T-cell (primary cell): ENCODE measurements at regions not wholly inside any gene's neighbourhood (a gene's known extent, or its start where the extent isn't known, plus 50 kb on each side); places are given as distances from the start of the nearest gene placed in this dataset.

Experiments
- ATAC-seq, 4 experiments: fragments of 200-7000 bp in 3 of 4; fragments of 150-1000 bp in 1 of 4; cut with Tn5 transposase; replicated peaks in 1 of 4; 1 replicate in 3 of 4; 2 replicates in 1 of 4; pipeline ENCODE4 v1.10.0; 2021; ENCODE audit warnings: moderate library complexity in 3 of 4, mild to moderate bottlenecking in 2 of 4, moderate number of reproducible peaks in 1 of 4
- CTCF ChIA-PET, 2 donors: fragments of 300-600 bp; sonication (Branson Sonifier 250); formaldehyde crosslinking; loops; one replicate each; lab custom pipeline; 2022; ENCODE audit warnings: antibody characterized with exemption in 2 of 2; lab: Charles Lee
- POLR2A ChIA-PET, 2 donors: fragments of 300-600 bp; sonication (Branson Sonifier 250); formaldehyde crosslinking; loops; one replicate each; lab custom pipeline; 2022; ENCODE audit warnings: antibody characterized with exemption in 2 of 2; lab: Charles Lee
- DNase-seq, 35 experiments: peaks; one replicate each; pipeline versions ENCODE4 v3.0.0 to v3.0.0-alpha.2; 2013 to 2023
- H3K27ac ChIP-seq: one replicate; pipeline ENCODE4 v1.5.1; 2013; ENCODE audit warnings: low read length
- H3K27me3 ChIP-seq, 2 experiments: replicated peaks in 1 of 2; 1 replicate in 1 of 2; 2 replicates in 1 of 2; pipeline versions ENCODE4 v1.6.1 to v1.7.0; 2013; ENCODE audit warnings: low read length in 1 of 2, mixed read lengths in 1 of 2; ENCODE audit not compliant: control insufficient read depth in 2 of 2, insufficient read depth in 2 of 2; ENCODE audit errors: extremely low read depth in 1 of 2
- H3K36me3 ChIP-seq, 2 donors: 1 replicate in 1 of 2; 2 replicates in 1 of 2; pipeline versions ENCODE4 v1.6.1 to v1.7.0; 2013; ENCODE audit warnings: low read length in 1 of 2; ENCODE audit not compliant: control insufficient read depth in 2 of 2, insufficient read depth in 1 of 2; ENCODE audit errors: extremely low read depth in 1 of 2
- H3K4me1 ChIP-seq, 2 experiments: 1 replicate in 1 of 2; 2 replicates in 1 of 2; pipeline versions ENCODE4 v1.6.1 to v1.7.0; 2013; ENCODE audit warnings: low read length in 2 of 2, mixed read lengths in 1 of 2; ENCODE audit not compliant: insufficient read depth in 2 of 2, control insufficient read depth in 1 of 2; ENCODE audit errors: extremely low read depth in 1 of 2
- H3K4me3 ChIP-seq, 2 donors: 1 replicate in 1 of 2; 2 replicates in 1 of 2; pipeline versions ENCODE4 v1.5.1 to v1.7.0; 2013; ENCODE audit warnings: mild to moderate bottlenecking in 2 of 2, low read length in 1 of 2, moderate library complexity in 1 of 2; ENCODE audit not compliant: control insufficient read depth in 1 of 2; ENCODE audit errors: extremely low read depth in 1 of 2
- H3K9me3 ChIP-seq: 2 replicates; pipeline ENCODE4 v1.7.0; 2013
- H3K27ac Mint-ChIP-seq, 2 donors: one replicate each; pipeline ENCODE4 v1.8.0; 2020 to 2021; ENCODE audit warnings: mild to moderate bottlenecking in 2 of 2, mixed read lengths in 2 of 2
- H3K27me3 Mint-ChIP-seq, 2 donors: one replicate each; pipeline ENCODE4 v1.8.0; 2021 to 2022; ENCODE audit warnings: mixed read lengths in 2 of 2
- H3K36me3 Mint-ChIP-seq: one replicate; pipeline ENCODE4 v1.8.0; 2021; ENCODE audit warnings: mixed read lengths
- H3K4me1 Mint-ChIP-seq, 3 donors: one replicate each; pipeline ENCODE4 v1.8.0; 2020 to 2022; ENCODE audit warnings: mixed read lengths in 3 of 3, mild to moderate bottlenecking in 1 of 3
- H3K4me3 Mint-ChIP-seq, 3 donors: one replicate each; pipeline ENCODE4 v1.8.0; 2020 to 2022; ENCODE audit warnings: mild to moderate bottlenecking in 3 of 3, mixed read lengths in 3 of 3, moderate library complexity in 3 of 3
- H3K9me3 Mint-ChIP-seq, 3 donors: one replicate each; pipeline ENCODE4 v1.8.0; 2020 to 2022; ENCODE audit warnings: mixed read lengths in 3 of 3
- WGBS: methylation state at CpG from one replicate; pipeline ENCODE4 v1.1.5; 2013; ENCODE audit warnings: missing lambda C conversion rate; ENCODE audit not compliant: insufficient coverage; 5-methylcytosine and 5-hydroxymethylcytosine counted together

- CTCF ChIA-PET: no interaction called here
- H3K4me3 ChIP-seq: no peak overlapping the region
- no peaks in the 10 kb centered on the region for H3K27me3 ChIP-seq
- Mint-ChIP-seq H3K9me3 (peaks cover 0 to 9% (median 8%) of the 10 kb centered on the region in 3 donors), H3K4me1 (no peaks in the 10 kb centered on the region), H3K4me3 (no peak overlapping the region), H3K27ac (no peak overlapping the region), H3K27me3 (no peaks in the 10 kb centered on the region), H3K36me3 (no peaks in the 10 kb centered on the region)
- no peaks in the 10 kb centered on the region for H3K4me1 ChIP-seq
- H3K36me3 ChIP-seq: no peaks in the 10 kb centered on the region
- DNase-seq (no peak), ATAC-seq (no peak)
- H3K9me3 ChIP-seq: no peaks in the 10 kb centered on the region
- 89% methylated on average over 22 of the region's 30 CpGs for WGBS
- H3K27ac ChIP-seq: no peak overlapping the region
- POLR2A ChIA-PET: no interaction called here
Measured at GRCh38 chr6:65999288-65999791, 292.3 kb upstream of the EYS start.

DNA sequence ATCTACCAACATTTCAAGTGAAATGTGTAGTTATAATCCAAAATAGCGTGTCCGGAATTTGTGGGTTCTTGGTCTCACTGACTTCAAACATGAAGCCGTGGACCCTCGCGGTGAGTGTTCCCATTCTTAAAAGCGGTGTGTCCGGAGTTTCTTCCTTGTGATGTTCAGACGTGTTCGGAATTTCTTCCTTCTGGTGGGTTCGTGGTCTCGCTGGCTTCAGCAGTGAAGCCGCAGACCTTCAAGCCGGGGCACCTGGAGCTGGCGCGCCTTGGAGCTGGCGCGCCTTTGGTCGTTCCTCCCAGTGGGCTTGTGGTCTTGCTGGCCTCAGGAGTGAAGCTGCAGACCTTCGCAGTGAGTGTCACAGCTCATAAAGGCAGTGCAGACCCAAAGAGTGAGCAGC is 291.5 kb upstream of the EYS start:
- Histone ChIP-seq H3K9me3 (no peaks in the 10 kb centered on the region), H3K4me1 (no peaks in the 10 kb centered on the region), H3K27ac (no peak overlapping the region), H3K36me3 (no peaks in the 10 kb centered on the region), H3K27me3 (no peaks in the 10 kb centered on the region), H3K4me3 (no peak overlapping the region)
- ChIA-PET POLR2A (no interaction called here), CTCF (no interaction called here)
- Mint-ChIP-seq H3K4me3 (no peak overlapping the region), H3K27me3 (no peaks in the 10 kb centered on the region), H3K4me1 (no peaks in the 10 kb centered on the region), H3K27ac (no peak overlapping the region), H3K9me3 (peaks cover 0 to 9% (median 7%) of the 10 kb centered on the region in 3 donors), H3K36me3 (no peaks in the 10 kb centered on the region)
- WGBS: 96% methylated on average over 18 of the region's 19 CpGs
- ATAC-seq (no peak), DNase-seq (no peak)

DNA sequence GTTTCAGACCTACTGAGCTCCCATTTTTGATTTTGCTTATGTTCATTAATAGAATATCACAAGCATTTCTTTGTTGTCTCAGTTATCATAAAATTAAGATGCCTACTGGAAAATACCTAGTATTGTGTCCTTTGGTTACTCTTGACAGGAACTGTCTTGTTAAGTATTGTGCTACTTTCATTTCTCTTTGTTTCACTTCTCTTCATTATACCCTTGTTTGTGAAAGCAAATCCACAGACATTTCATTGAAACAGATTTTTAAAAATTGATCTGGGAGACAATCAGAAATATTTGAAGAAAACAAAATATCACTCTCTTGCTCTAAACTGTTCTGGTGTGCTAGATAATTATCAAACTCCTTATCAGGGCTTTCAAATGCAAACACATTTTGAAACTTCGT is 290.5 kb upstream of the EYS start:
- CTCF ChIA-PET: no interaction called here
- Mint-ChIP-seq H3K4me1 (no peaks in the 10 kb centered on the region), H3K4me3 (no peak overlapping the region), H3K9me3 (peaks cover 0 to 6% (median 5%) of the 10 kb centered on the region in 3 donors), H3K36me3 (no peaks in the 10 kb centered on the region), H3K27ac (no peak overlapping the region), H3K27me3 (no peaks in the 10 kb centered on the region)
- POLR2A ChIA-PET: no interaction called here
- Histone ChIP-seq H3K27ac (no peak overlapping the region), H3K9me3 (no peaks in the 10 kb centered on the region), H3K27me3 (no peaks in the 10 kb centered on the region), H3K36me3 (no peaks in the 10 kb centered on the region), H3K4me1 (no peaks in the 10 kb centered on the region), H3K4me3 (no peak overlapping the region)
- no CpG with 5 or more reads among the region's 1 CpG for WGBS
- DNase-seq: no peak
- no peak for ATAC-seq

DNA sequence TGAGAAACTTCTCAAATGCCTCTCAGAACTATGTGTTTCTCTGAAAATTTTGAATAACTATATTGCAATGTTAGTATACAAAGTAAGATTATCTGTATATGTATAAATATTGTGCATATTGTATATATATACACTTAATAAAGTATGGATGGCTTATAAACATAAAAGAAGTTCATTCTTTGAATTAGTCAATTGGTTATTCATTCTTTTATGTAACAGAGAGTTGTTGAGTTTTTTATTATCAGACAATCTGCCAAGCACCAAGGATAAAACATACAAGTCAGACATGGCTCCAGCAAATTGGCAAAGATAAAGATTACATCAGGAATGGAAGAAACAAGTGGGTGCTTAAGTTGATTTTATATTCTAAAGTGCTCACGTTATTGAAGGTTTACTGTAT is 289.1 kb upstream of the EYS start:
- H3K36me3 Mint-ChIP-seq: no peaks in the 10 kb centered on the region
- Histone ChIP-seq H3K27ac (no peak overlapping the region), H3K4me1 (no peaks in the 10 kb centered on the region), H3K27me3 (no peaks in the 10 kb centered on the region), H3K9me3 (no peaks in the 10 kb centered on the region), H3K36me3 (no peaks in the 10 kb centered on the region), H3K4me3 (no peak overlapping the region)
- H3K4me3 Mint-ChIP-seq: no peak overlapping the region
- peaks cover 0 to 12% (median 3%) of the 10 kb centered on the region in 3 donors for H3K9me3 Mint-ChIP-seq
- ChIA-PET CTCF (no interaction called here), POLR2A (no interaction called here)
- H3K27ac Mint-ChIP-seq: no peak overlapping the region
- no CpG with 5 or more reads among the region's 1 CpG for WGBS
- no peak for DNase-seq
- ATAC-seq: no peak
- H3K27me3 Mint-ChIP-seq: no peaks in the 10 kb centered on the region
- H3K4me1 Mint-ChIP-seq: no peaks in the 10 kb centered on the region

DNA sequence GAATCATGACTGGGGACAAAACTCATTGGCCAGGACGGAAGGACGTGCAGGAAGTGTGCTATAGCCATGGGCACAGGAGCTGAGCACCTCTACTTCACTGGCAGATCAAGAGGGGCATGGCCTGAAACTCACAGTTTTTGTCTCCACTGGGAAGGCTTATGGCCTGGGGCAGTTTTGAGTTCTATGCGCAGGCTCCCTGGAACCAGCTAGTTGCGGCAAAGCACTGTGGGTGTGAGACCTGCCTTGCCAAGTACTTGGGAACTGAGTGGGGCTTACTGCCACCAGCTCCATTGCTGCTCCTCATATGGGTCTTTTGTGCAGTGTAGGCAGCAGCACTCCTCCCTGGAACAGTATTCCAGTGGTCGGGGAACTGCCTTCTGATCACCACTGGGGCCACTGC is 282.6 kb upstream of the EYS start:
- WGBS: 88% methylated on average over 4 of the region's 5 CpGs
- no peaks in the 10 kb centered on the region for H3K36me3 ChIP-seq
- ChIA-PET POLR2A (no interaction called here), CTCF (no interaction called here)
- no peak overlapping the region for H3K4me3 Mint-ChIP-seq
- H3K9me3 ChIP-seq: no peaks in the 10 kb centered on the region
- peaks cover 9 to 36% (median 13%) of the 10 kb centered on the region in 3 donors for H3K9me3 Mint-ChIP-seq
- H3K27ac ChIP-seq: no peak overlapping the region
- H3K27ac Mint-ChIP-seq: no peak overlapping the region
- no peaks in the 10 kb centered on the region for H3K4me1 ChIP-seq
- no peaks in the 10 kb centered on the region for H3K27me3 Mint-ChIP-seq
- no peak for ATAC-seq
- H3K36me3 Mint-ChIP-seq: no peaks in the 10 kb centered on the region
- H3K4me3 ChIP-seq: no peak overlapping the region
- H3K4me1 Mint-ChIP-seq: no peaks in the 10 kb centered on the region
- DNase-seq: no peak
- no peaks in the 10 kb centered on the region for H3K27me3 ChIP-seq

- POLR2A ChIA-PET: no interaction called here
- ATAC-seq (no peak), DNase-seq (no peak)
- no CpG with 5 or more reads among the region's 1 CpG for WGBS
- H3K27me3 ChIP-seq: no peaks in the 10 kb centered on the region
- no peaks in the 10 kb centered on the region for H3K9me3 ChIP-seq
- no peak overlapping the region for H3K27ac Mint-ChIP-seq
- H3K4me3 Mint-ChIP-seq: no peak overlapping the region
- H3K36me3 ChIP-seq: no peaks in the 10 kb centered on the region
- peaks cover 11 to 39% (median 15%) of the 10 kb centered on the region in 3 donors for H3K9me3 Mint-ChIP-seq
- H3K4me1 ChIP-seq: no peaks in the 10 kb centered on the region
- no peaks in the 10 kb centered on the region for H3K4me1 Mint-ChIP-seq
- H3K27me3 Mint-ChIP-seq: no peaks in the 10 kb centered on the region
- H3K36me3 Mint-ChIP-seq: no peaks in the 10 kb centered on the region
- H3K27ac ChIP-seq: no peak overlapping the region
- H3K4me3 ChIP-seq: no peak overlapping the region
- CTCF ChIA-PET: no interaction called here
Measured at GRCh38 chr6:65988006-65988405, 281.0 kb upstream of the EYS start.

DNA sequence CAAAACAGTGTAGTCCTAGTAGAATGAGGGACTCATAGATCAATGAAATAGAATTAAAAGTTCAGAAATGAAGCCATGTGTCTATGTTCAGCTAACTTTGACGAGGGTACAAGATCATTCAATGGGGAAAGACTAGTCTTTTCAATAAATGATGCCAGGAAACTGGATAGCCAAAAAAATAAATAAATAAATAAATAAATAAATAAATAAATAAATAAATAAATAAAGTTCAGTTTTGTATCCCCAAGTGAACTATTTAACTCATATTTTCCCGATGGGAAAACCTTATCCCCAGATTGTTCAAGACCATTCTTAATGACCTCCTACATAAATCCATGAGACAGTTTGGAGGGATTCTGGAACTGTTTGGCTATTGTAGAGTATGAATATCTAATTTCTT is 277.1 kb upstream of the EYS start:
- Mint-ChIP-seq H3K36me3 (no peaks in the 10 kb centered on the region), H3K9me3 (peaks cover 15 to 43% (median 34%) of the 10 kb centered on the region in 3 donors), H3K4me1 (no peaks in the 10 kb centered on the region), H3K4me3 (no peak overlapping the region), H3K27ac (no peak overlapping the region), H3K27me3 (no peaks in the 10 kb centered on the region)
- no CpG with 5 or more reads among the region's 2 CpGs for WGBS
- DNase-seq (no peak), ATAC-seq (no peak)
- H3K27ac ChIP-seq: no peak overlapping the region
- H3K4me3 ChIP-seq: no peak overlapping the region
- POLR2A ChIA-PET: no interaction called here
- no peaks in the 10 kb centered on the region for H3K9me3 ChIP-seq
- H3K4me1 ChIP-seq: no peaks in the 10 kb centered on the region
- H3K27me3 ChIP-seq: no peaks in the 10 kb centered on the region
- H3K36me3 ChIP-seq: no peaks in the 10 kb centered on the region
- CTCF ChIA-PET: no interaction called here
